H9 (cell line): ENCODE measurements at regions not wholly inside any gene's neighbourhood (a gene's known extent, or its start where the extent isn't known, plus 50 kb on each side); places are given as distances from the start of the nearest gene placed in this dataset.

Experiments used
- DNase-seq: peaks from one replicate; pipeline ENCODE4 v3.0.0-alpha.2; 2017
- H2AFZ ChIP-seq: one replicate; pipeline ENCODE4 v1.6.1; 2013; ENCODE audit warnings: mild to moderate bottlenecking, low read length, control low read depth, moderate library complexity
- H2AK5ac ChIP-seq: 2 replicates; pipeline ENCODE4 v1.6.1; 2013; ENCODE audit warnings: low read length, control low read depth, mixed read lengths; ENCODE audit not compliant: insufficient read length
- H2BK120ac ChIP-seq: one replicate; pipeline ENCODE4 v1.6.1; 2013; ENCODE audit warnings: low read depth, mild to moderate bottlenecking, low read length, control low read depth, inconsistent platforms; ENCODE audit not compliant: poor library complexity, severe bottlenecking
- H2BK12ac ChIP-seq: 2 replicates; pipeline ENCODE4 v1.6.1; 2013; ENCODE audit warnings: low read length, control low read depth, mixed read lengths, low read depth; ENCODE audit not compliant: insufficient read length
- H2BK15ac ChIP-seq: 2 replicates; pipeline ENCODE4 v1.6.1; 2013; ENCODE audit warnings: low read depth, low read length, control low read depth
- H2BK20ac ChIP-seq: one replicate; pipeline ENCODE4 v1.6.1; 2013; ENCODE audit warnings: low read depth, mild to moderate bottlenecking, low read length, control low read depth, inconsistent platforms; ENCODE audit not compliant: poor library complexity, severe bottlenecking
- H2BK5ac ChIP-seq: 2 replicates; pipeline ENCODE4 v1.6.1; 2013; ENCODE audit warnings: low read length, control low read depth, mixed read lengths; ENCODE audit not compliant: insufficient read length
- H3K14ac ChIP-seq: 2 replicates; pipeline ENCODE4 v1.6.1; 2013; ENCODE audit warnings: low read length, control low read depth; ENCODE audit not compliant: insufficient read depth
- H3K18ac ChIP-seq: 2 replicates; pipeline ENCODE4 v1.6.1; 2013; ENCODE audit warnings: low read depth, mild to moderate bottlenecking, mixed read lengths, low read length, control low read depth; ENCODE audit not compliant: insufficient read length
- H3K23ac ChIP-seq: 2 replicates; pipeline ENCODE4 v1.6.1; 2013; ENCODE audit warnings: low read length, control low read depth, mixed read lengths, low read depth; ENCODE audit not compliant: insufficient read length
- H3K23me2 ChIP-seq: 2 replicates; pipeline ENCODE4 v1.6.1; 2013; ENCODE audit warnings: low read depth, mild to moderate bottlenecking, mixed read lengths, low read length, control low read depth; ENCODE audit not compliant: insufficient read length, poor library complexity, severe bottlenecking
- H3K27ac ChIP-seq: 2 replicates; pipeline ENCODE4 v1.5.1; 2013; ENCODE audit warnings: low read length, control low read depth, mixed read lengths, low read depth; ENCODE audit not compliant: insufficient read length
- H3K27me3 ChIP-seq: 2 replicates; pipeline ENCODE4 v1.6.1; 2013; ENCODE audit warnings: low read length, control low read depth, inconsistent platforms; ENCODE audit not compliant: insufficient read depth
- H3K4ac ChIP-seq: 2 replicates; pipeline ENCODE4 v1.6.1; 2013; ENCODE audit warnings: low read depth, mild to moderate bottlenecking, control low read depth, inconsistent platforms, low read length, moderate library complexity
- H3K4me1 ChIP-seq: 2 replicates; pipeline ENCODE4 v1.6.1; 2013; ENCODE audit warnings: low read length, control low read depth, inconsistent platforms; ENCODE audit not compliant: insufficient read depth
- H3K4me2 ChIP-seq: 2 replicates; pipeline ENCODE4 v1.6.1; 2013; ENCODE audit warnings: low read length, control low read depth, mixed read lengths; ENCODE audit not compliant: insufficient read length, insufficient read depth
- H3K56ac ChIP-seq: 2 replicates; pipeline ENCODE4 v1.6.1; 2013; ENCODE audit warnings: low read depth, mild to moderate bottlenecking, mixed read lengths, low read length, control low read depth; ENCODE audit not compliant: insufficient read length
- H3K79me1 ChIP-seq: 2 replicates; pipeline ENCODE4 v1.6.1; 2013; ENCODE audit warnings: low read depth, mild to moderate bottlenecking, moderate library complexity, low read length, control low read depth, inconsistent platforms; ENCODE audit not compliant: insufficient read depth, poor library complexity, severe bottlenecking
- H3K79me2 ChIP-seq: 2 replicates; pipeline ENCODE4 v1.6.1; 2013; ENCODE audit warnings: low read length, control low read depth, inconsistent platforms; ENCODE audit not compliant: insufficient read depth
- H3K9ac ChIP-seq: 2 replicates; pipeline ENCODE4 v1.6.1; 2013; ENCODE audit warnings: low read length, control low read depth, mixed read lengths; ENCODE audit not compliant: insufficient read length; ENCODE audit errors: extremely low read depth
- H3K9me3 ChIP-seq: one replicate; pipeline ENCODE4 v1.6.1; 2013; ENCODE audit warnings: low read depth, low read length, inconsistent platforms; ENCODE audit not compliant: control insufficient read depth
- H3T11ph ChIP-seq: one replicate; pipeline ENCODE4 v1.6.1; 2013; ENCODE audit warnings: mild to moderate bottlenecking, low read length, control low read depth, inconsistent platforms
- H4K20me1 ChIP-seq: one replicate; pipeline ENCODE4 v1.6.1; 2013; ENCODE audit not compliant: control insufficient read depth, insufficient read length, insufficient read depth
- H4K5ac ChIP-seq: 2 replicates; pipeline ENCODE4 v1.6.1; 2013; ENCODE audit warnings: low read depth, mild to moderate bottlenecking, mixed read lengths, low read length, control low read depth; ENCODE audit not compliant: insufficient read length
- H4K8ac ChIP-seq: replicated peaks from 2 replicates; pipeline ENCODE4 v1.6.1; 2013; ENCODE audit warnings: low read length, control low read depth, mixed read lengths, low read depth; ENCODE audit not compliant: insufficient read length
- H4K91ac ChIP-seq: 2 replicates; pipeline ENCODE4 v1.6.1; 2013; ENCODE audit warnings: low read depth, mild to moderate bottlenecking, moderate library complexity, mixed read lengths, low read length, control low read depth; ENCODE audit not compliant: insufficient read length
- H3K27ac Mint-ChIP-seq, 3 experiments: 2 replicates in 2 of 3; 3 replicates in 1 of 3; pipeline ENCODE4 v1.8.0; 2020 to 2021; ENCODE audit warnings: mixed read lengths in 3 of 3, mild to moderate bottlenecking in 1 of 3, moderate library complexity in 1 of 3
- H3K27me3 Mint-ChIP-seq: 2 replicates; pipeline ENCODE4 v1.8.0; 2021; ENCODE audit warnings: low read depth, mild to moderate bottlenecking, moderate library complexity, mixed read lengths
- H3K36me3 Mint-ChIP-seq, 3 experiments: 2 replicates in 2 of 3; 3 replicates in 1 of 3; pipeline ENCODE4 v1.8.0; 2020 to 2021; ENCODE audit warnings: low read depth in 3 of 3, mixed read lengths in 3 of 3; ENCODE audit not compliant: insufficient read depth in 1 of 3
- H3K4me1 Mint-ChIP-seq, 2 experiments: 2 replicates each; pipeline ENCODE4 v1.8.0; 2020; ENCODE audit warnings: mixed read lengths in 2 of 2
- H3K4me3 Mint-ChIP-seq, 2 experiments: 2 replicates in 1 of 2; 3 replicates in 1 of 2; pipeline ENCODE4 v1.8.0; 2020 to 2021; ENCODE audit warnings: mild to moderate bottlenecking in 2 of 2, mixed read lengths in 2 of 2, moderate library complexity in 1 of 2
- H3K9me3 Mint-ChIP-seq, 2 experiments: 2 replicates in 1 of 2; 3 replicates in 1 of 2; pipeline ENCODE4 v1.8.0; 2020; ENCODE audit warnings: mild to moderate bottlenecking in 2 of 2, mixed read lengths in 2 of 2, moderate library complexity in 1 of 2
- WGBS: extraction: QIAGEN DNeasy Blood & Tissue Kit; methylation state at CpG from one replicate; pipeline ENCODE4 v1.1.7; 2013; ENCODE audit warnings: missing lambda C conversion rate, low lambda C conversion rate, mixed read lengths; ENCODE audit not compliant: insufficient read length; ENCODE audit errors: extremely low coverage; 5-methylcytosine and 5-hydroxymethylcytosine counted together
- TF ChIP-seq, protein P1 (sequence below): fragments of 200-600 bp; sonication (generic); conservative IDR thresholded peaks from 3 replicates; pipeline ENCODE4 v1.8.0; 2021; ENCODE audit warnings: antibody characterized with exemption, mild to moderate bottlenecking

DNA sequence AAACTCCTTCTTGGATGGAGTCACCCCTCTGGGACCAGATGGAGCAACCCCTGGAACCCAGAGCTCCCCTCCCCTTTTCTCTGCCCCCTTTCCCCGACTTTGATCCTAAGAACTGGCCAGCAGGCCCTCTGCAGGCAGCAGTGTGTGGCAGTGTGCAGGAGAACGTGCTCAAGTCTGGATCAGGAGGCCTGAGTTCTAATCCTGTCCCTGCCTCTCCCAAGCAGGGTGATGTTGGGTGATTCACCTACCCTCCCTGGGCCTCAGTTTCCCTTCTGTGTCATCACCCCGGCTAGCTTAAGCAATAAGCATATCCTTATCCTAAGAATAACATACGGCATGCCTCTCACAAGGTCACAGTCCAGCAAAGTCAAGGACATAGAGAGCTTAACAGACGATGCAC lies 67.6 kb downstream of the C9orf50 start:
- no peak overlapping the region for H4K5ac ChIP-seq
- no peak overlapping the region for H2BK5ac ChIP-seq
- H3K23ac ChIP-seq = no peak overlapping the region
- no peak for DNase-seq
- peaks cover 10% of the 10 kb centered on the region for H3K23me2 ChIP-seq
- Mint-ChIP-seq H3K9me3 (no peaks in the 10 kb centered on the region; a peak in 1 of 5 replicates), H3K4me1 (peaks cover 31 to 49% of the 10 kb centered on the region in 2 experiments), H3K27ac (no peak overlapping the region), H3K36me3 (no peaks in the 10 kb centered on the region; a peak in 1 of 7 replicates), H3K27me3 (peaks cover 50% of the 10 kb centered on the region), H3K4me3 (no peak overlapping the region)
- no peaks in the 10 kb centered on the region for H3K79me1 ChIP-seq
- no peak overlapping the region for H2BK15ac ChIP-seq
- H3K18ac ChIP-seq = no peak overlapping the region
- no peaks in the 10 kb centered on the region for H3K79me2 ChIP-seq
- peaks cover 6% of the 10 kb centered on the region; the same call in 1 of the 2 replicates for H3K27me3 ChIP-seq
- H2BK20ac ChIP-seq = no peak overlapping the region
- no peak overlapping the region for H2AK5ac ChIP-seq
- H3K27ac ChIP-seq = no peak overlapping the region
- H2AFZ ChIP-seq = no peak overlapping the region
- no peak overlapping the region for H3K56ac ChIP-seq
- H3K9me3 ChIP-seq = no peaks in the 10 kb centered on the region
- TF ChIP-seq, protein P1, sequence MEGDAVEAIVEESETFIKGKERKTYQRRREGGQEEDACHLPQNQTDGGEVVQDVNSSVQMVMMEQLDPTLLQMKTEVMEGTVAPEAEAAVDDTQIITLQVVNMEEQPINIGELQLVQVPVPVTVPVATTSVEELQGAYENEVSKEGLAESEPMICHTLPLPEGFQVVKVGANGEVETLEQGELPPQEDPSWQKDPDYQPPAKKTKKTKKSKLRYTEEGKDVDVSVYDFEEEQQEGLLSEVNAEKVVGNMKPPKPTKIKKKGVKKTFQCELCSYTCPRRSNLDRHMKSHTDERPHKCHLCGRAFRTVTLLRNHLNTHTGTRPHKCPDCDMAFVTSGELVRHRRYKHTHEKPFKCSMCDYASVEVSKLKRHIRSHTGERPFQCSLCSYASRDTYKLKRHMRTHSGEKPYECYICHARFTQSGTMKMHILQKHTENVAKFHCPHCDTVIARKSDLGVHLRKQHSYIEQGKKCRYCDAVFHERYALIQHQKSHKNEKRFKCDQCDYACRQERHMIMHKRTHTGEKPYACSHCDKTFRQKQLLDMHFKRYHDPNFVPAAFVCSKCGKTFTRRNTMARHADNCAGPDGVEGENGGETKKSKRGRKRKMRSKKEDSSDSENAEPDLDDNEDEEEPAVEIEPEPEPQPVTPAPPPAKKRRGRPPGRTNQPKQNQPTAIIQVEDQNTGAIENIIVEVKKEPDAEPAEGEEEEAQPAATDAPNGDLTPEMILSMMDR = no peak
- no peak overlapping the region for H3K4ac ChIP-seq
- H3K4me2 ChIP-seq = no peak overlapping the region
- H4K91ac ChIP-seq = no peak overlapping the region
- H3T11ph ChIP-seq = no peak overlapping the region
- H3K4me1 ChIP-seq = peaks cover 3% of the 10 kb centered on the region; the same call in 1 of the 2 replicates
- no peaks in the 10 kb centered on the region for H4K20me1 ChIP-seq
- H3K14ac ChIP-seq = no peak overlapping the region
- no peak overlapping the region for H4K8ac ChIP-seq
- no peak overlapping the region for H2BK120ac ChIP-seq
- H3K9ac ChIP-seq = no peak overlapping the region
- WGBS = no CpG with 5 or more reads among the region's 5 CpGs
- no peak overlapping the region for H2BK12ac ChIP-seq
